NCI-H748 treated with DMSO at 0.1 percent for 48 hours (cell line): ENCODE measurements at regions not wholly inside any gene's neighbourhood (a gene's known extent, or its start where the extent isn't known, plus 50 kb on each side); places are given as distances from the start of the nearest gene placed in this dataset.

Experiments
- DNase-seq: peaks from one replicate; lab custom pipeline; 2025; lab: John Stamatoyannopoulos, UW

GRCh38 chr10:21260506-21261149 is 264.9 kb downstream of the SKIDA1 start:
- no peak for DNase-seq

- DNase-seq, result no peak
These were observed 265.4 kb downstream of the SKIDA1 start for GRCh38 chr10:21260066-21260465.

GRCh38 chr10:21257919-21258318 is 267.6 kb downstream of the SKIDA1 start:
- no peak for DNase-seq

GRCh38 chr10:21257191-21257590 is 268.3 kb downstream of the SKIDA1 start:
- DNase-seq, result no peak

- DNase-seq, result no peak
These were observed 276.0 kb downstream of the SKIDA1 start for GRCh38 chr10:21249435-21249834.

- no peak for DNase-seq
These were observed 277.9 kb downstream of the SKIDA1 start for GRCh38 chr10:21247592-21247991.

- DNase-seq, result no peak
These were observed 279.3 kb downstream of the SKIDA1 start for GRCh38 chr10:21246178-21246577.

- no peak for DNase-seq
These were observed 281.7 kb downstream of the SKIDA1 start for GRCh38 chr10:21243748-21244257.

- no peak for DNase-seq
These were observed 282.6 kb downstream of the SKIDA1 start for GRCh38 chr10:21242915-21243314.

GRCh38 chr10:21238717-21239116 is 286.8 kb downstream of the SKIDA1 start:
- peak; percentile 66 for DNase-seq

GRCh38 chr10:21238044-21238443 is 287.4 kb downstream of the SKIDA1 start:
- DNase-seq, result peak; percentile 29

GRCh38 chr10:21234761-21235160 is 290.7 kb downstream of the SKIDA1 start:
- no peak for DNase-seq

- DNase-seq, result no peak
These were observed 295.3 kb downstream of the SKIDA1 start for GRCh38 chr10:21230219-21230618.

- no peak for DNase-seq
These were observed 307.6 kb downstream of the SKIDA1 start for GRCh38 chr10:21217748-21218367.

- DNase-seq, result no peak
These were observed 308.4 kb downstream of the SKIDA1 start for GRCh38 chr10:21217107-21217506.

GRCh38 chr10:21214329-21214728 is 311.2 kb downstream of the SKIDA1 start:
- no peak for DNase-seq

- DNase-seq, result no peak
These were observed 312.1 kb downstream of the SKIDA1 start for GRCh38 chr10:21213381-21213780.

GRCh38 chr10:21212912-21213311 is 312.6 kb downstream of the SKIDA1 start:
- DNase-seq, result no peak

GRCh38 chr10:21212348-21212747 is 313.1 kb downstream of the SKIDA1 start:
- no peak for DNase-seq

GRCh38 chr10:21209495-21209894 is 312.4 kb upstream of the NEBL start:
- no peak for DNase-seq

GRCh38 chr10:21208666-21209316 is 311.7 kb upstream of the NEBL start:
- DNase-seq, result no peak

GRCh38 chr10:21207852-21208646 is 310.9 kb upstream of the NEBL start:
- DNase-seq, result no peak
